ENCODE measurements at regions not wholly inside any gene's neighbourhood (a gene's known extent, or its start where the extent isn't known, plus 50 kb on each side); places are given as distances from the start of the nearest gene placed in this dataset.

DNA sequence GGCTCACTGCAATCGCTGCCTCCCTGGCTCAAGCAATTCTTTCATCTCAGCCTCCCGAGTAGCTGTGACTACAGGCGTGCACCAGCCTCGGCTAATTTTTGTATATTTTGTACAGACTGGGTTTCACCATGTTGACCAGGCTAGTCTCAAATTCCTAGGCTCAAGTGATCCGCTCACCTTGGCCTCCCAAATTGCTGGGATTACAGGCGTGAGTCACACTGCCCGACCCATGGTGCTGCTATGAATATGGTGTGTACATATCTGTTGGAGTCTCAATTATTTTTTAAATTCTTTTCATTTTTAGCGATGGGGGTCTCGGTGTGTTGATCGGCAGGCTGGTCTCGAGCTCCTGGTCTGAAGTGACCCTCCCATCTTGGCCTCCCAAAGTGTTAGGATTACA, 78.0 kb upstream of the PRKX start:
- peaks cover 7% of the 10 kb centered on the region; the same call in 1 of the 2 replicates for H3K4me1 ChIP-seq (ENCODE audit: insufficient read depth)
- no peaks in the 10 kb centered on the region for H3K79me2 ChIP-seq (replicated peaks; ENCODE audit: insufficient read depth)
- peaks cover 10% of the 10 kb centered on the region for H3K27me3 Mint-ChIP-seq (ENCODE audit: insufficient read depth, low read depth, poor library complexity)
- no peak for TF ChIP-seq EZH2 (IDR thresholded peaks at IDR 0.05; ENCODE audit: low read depth, unreplicated experiment)
- TF ChIP-seq, protein P1, sequence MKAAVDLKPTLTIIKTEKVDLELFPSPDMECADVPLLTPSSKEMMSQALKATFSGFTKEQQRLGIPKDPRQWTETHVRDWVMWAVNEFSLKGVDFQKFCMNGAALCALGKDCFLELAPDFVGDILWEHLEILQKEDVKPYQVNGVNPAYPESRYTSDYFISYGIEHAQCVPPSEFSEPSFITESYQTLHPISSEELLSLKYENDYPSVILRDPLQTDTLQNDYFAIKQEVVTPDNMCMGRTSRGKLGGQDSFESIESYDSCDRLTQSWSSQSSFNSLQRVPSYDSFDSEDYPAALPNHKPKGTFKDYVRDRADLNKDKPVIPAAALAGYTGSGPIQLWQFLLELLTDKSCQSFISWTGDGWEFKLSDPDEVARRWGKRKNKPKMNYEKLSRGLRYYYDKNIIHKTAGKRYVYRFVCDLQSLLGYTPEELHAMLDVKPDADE (IDR thresholded peaks at IDR 0.05), result no peak
- TF ChIP-seq NANOG (IDR thresholded peaks at IDR 0.05; ENCODE audit: borderline replicate concordance), result no peak
- no peak for TF ChIP-seq CREB1 (CRISPR knock-in tag; IDR thresholded peaks at IDR 0.05; ENCODE audit: low read depth)
- TF ChIP-seq, protein P2, sequence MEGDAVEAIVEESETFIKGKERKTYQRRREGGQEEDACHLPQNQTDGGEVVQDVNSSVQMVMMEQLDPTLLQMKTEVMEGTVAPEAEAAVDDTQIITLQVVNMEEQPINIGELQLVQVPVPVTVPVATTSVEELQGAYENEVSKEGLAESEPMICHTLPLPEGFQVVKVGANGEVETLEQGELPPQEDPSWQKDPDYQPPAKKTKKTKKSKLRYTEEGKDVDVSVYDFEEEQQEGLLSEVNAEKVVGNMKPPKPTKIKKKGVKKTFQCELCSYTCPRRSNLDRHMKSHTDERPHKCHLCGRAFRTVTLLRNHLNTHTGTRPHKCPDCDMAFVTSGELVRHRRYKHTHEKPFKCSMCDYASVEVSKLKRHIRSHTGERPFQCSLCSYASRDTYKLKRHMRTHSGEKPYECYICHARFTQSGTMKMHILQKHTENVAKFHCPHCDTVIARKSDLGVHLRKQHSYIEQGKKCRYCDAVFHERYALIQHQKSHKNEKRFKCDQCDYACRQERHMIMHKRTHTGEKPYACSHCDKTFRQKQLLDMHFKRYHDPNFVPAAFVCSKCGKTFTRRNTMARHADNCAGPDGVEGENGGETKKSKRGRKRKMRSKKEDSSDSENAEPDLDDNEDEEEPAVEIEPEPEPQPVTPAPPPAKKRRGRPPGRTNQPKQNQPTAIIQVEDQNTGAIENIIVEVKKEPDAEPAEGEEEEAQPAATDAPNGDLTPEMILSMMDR (conservative IDR thresholded peaks at IDR 0.05; ENCODE audit: low read depth in 2 of 2), result no peak
- TF ChIP-seq ZNF114 (CRISPR knock-in tag; IDR thresholded peaks at IDR 0.05), result no peak
- TF ChIP-seq, protein P3, sequence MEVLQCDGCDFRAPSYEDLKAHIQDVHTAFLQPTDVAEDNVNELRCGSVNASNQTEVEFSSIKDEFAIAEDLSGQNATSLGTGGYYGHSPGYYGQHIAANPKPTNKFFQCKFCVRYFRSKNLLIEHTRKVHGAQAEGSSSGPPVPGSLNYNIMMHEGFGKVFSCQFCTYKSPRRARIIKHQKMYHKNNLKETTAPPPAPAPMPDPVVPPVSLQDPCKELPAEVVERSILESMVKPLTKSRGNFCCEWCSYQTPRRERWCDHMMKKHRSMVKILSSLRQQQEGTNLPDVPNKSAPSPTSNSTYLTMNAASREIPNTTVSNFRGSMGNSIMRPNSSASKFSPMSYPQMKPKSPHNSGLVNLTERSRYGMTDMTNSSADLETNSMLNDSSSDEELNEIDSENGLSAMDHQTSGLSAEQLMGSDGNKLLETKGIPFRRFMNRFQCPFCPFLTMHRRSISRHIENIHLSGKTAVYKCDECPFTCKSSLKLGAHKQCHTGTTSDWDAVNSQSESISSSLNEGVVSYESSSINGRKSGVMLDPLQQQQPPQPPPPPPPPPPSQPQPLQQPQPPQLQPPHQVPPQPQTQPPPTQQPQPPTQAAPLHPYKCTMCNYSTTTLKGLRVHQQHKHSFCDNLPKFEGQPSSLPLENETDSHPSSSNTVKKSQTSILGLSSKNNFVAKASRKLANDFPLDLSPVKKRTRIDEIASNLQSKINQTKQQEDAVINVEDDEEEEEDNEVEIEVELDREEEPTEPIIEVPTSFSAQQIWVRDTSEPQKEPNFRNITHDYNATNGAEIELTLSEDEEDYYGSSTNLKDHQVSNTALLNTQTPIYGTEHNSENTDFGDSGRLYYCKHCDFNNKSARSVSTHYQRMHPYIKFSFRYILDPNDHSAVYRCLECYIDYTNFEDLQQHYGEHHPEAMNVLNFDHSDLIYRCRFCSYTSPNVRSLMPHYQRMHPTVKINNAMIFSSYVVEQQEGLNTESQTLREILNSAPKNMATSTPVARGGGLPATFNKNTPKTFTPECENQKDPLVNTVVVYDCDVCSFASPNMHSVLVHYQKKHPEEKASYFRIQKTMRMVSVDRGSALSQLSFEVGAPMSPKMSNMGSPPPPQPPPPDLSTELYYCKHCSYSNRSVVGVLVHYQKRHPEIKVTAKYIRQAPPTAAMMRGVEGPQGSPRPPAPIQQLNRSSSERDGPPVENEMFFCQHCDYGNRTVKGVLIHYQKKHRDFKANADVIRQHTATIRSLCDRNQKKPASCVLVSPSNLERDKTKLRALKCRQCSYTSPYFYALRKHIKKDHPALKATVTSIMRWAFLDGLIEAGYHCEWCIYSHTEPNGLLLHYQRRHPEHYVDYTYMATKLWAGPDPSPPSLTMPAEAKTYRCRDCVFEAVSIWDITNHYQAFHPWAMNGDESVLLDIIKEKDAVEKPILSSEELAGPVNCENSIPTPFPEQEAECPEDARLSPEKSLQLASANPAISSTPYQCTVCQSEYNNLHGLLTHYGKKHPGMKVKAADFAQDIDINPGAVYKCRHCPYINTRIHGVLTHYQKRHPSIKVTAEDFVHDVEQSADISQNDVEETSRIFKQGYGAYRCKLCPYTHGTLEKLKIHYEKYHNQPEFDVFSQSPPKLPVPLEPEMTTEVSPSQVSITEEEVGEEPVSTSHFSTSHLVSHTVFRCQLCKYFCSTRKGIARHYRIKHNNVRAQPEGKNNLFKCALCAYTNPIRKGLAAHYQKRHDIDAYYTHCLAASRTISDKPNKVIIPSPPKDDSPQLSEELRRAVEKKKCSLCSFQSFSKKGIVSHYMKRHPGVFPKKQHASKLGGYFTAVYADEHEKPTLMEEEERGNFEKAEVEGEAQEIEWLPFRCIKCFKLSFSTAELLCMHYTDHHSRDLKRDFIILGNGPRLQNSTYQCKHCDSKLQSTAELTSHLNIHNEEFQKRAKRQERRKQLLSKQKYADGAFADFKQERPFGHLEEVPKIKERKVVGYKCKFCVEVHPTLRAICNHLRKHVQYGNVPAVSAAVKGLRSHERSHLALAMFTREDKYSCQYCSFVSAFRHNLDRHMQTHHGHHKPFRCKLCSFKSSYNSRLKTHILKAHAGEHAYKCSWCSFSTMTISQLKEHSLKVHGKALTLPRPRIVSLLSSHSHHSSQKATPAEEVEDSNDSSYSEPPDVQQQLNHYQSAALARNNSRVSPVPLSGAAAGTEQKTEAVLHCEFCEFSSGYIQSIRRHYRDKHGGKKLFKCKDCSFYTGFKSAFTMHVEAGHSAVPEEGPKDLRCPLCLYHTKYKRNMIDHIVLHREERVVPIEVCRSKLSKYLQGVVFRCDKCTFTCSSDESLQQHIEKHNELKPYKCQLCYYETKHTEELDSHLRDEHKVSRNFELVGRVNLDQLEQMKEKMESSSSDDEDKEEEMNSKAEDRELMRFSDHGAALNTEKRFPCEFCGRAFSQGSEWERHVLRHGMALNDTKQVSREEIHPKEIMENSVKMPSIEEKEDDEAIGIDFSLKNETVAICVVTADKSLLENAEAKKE (CRISPR knock-in tag; IDR thresholded peaks at IDR 0.05), result no peak
- no peak for TF ChIP-seq EZH2phosphoT487 (IDR thresholded peaks at IDR 0.05; ENCODE audit: unreplicated experiment)
- no peak for TF ChIP-seq STAT1 (IDR thresholded peaks at IDR 0.05; ENCODE audit: unreplicated experiment)
- DNase-seq (ENCODE audit: low spot score), result no peak
- H3K27ac Mint-ChIP-seq, result no peak overlapping the region
- ATAC-seq, result no peak
- H3K4me3 ChIP-seq, result no peak overlapping the region
- H3K36me3 ChIP-seq (ENCODE audit: insufficient read depth), result no peaks in the 10 kb centered on the region
- H3K27ac ChIP-seq (ENCODE audit: low read depth), result no peak overlapping the region
- H2AFZ ChIP-seq, result no peak overlapping the region
- H4K20me1 ChIP-seq (replicated peaks; ENCODE audit: insufficient read depth), result no peaks in the 10 kb centered on the region
- no peaks in the 10 kb centered on the region for H3F3A ChIP-seq (replicated peaks; ENCODE audit: low read depth)
- no peaks in the 10 kb centered on the region for H3K9me2 ChIP-seq (ENCODE audit: insufficient read depth)
- no peak overlapping the region for H3K4me3 Mint-ChIP-seq
- no peaks in the 10 kb centered on the region for H3K36me3 Mint-ChIP-seq (ENCODE audit: low read depth)
- H3K4me2 ChIP-seq, result no peak overlapping the region
- peaks cover 15% of the 10 kb centered on the region for H3K4me1 Mint-ChIP-seq
- no peaks in the 10 kb centered on the region for H3K9me3 Mint-ChIP-seq
- no peaks in the 10 kb centered on the region for H3K27me3 ChIP-seq (ENCODE audit: insufficient read depth)
